Neutrophil (primary cell): ENCODE measurements at regions not wholly inside any gene's neighbourhood (a gene's known extent, or its start where the extent isn't known, plus 50 kb on each side); places are given as distances from the start of the nearest gene placed in this dataset.

ENCODE experiments used
- H3K27ac ChIP-seq: fragments of 200-600 bp; sonication (generic); 2 replicates; pipeline ENCODE4 v1.5.1; 2016; ENCODE audit warnings: mild to moderate bottlenecking, moderate library complexity
- H3K27me3 ChIP-seq: fragments of 200-600 bp; sonication (generic); 2 replicates; pipeline ENCODE4 v1.6.0; 2016; ENCODE audit warnings: mild to moderate bottlenecking
- H3K36me3 ChIP-seq: fragments of 200-600 bp; sonication (generic); 2 replicates; pipeline ENCODE4 v1.5.1; 2017
- H3K4me1 ChIP-seq, 2 experiments: fragments of 200-600 bp in 1 of 2; sonication (generic) in 1 of 2; 1 replicate in 1 of 2; 2 replicates in 1 of 2; pipeline versions ENCODE4 v1.5.1 to v1.6.1; 2013 to 2016; ENCODE audit warnings: low read depth in 1 of 2, low read length in 1 of 2, mild to moderate bottlenecking in 1 of 2, moderate library complexity in 1 of 2; ENCODE audit not compliant: control insufficient read depth in 1 of 2, insufficient read depth in 1 of 2
- H3K4me3 ChIP-seq, 2 experiments: fragments of 200-600 bp in 1 of 2; sonication (generic) in 1 of 2; 1 replicate in 1 of 2; 2 replicates in 1 of 2; pipeline ENCODE4 v1.5.1; 2013 to 2016; ENCODE audit warnings: low read depth in 1 of 2, low read length in 1 of 2, mild to moderate bottlenecking in 1 of 2, moderate library complexity in 1 of 2
- H3K9me3 ChIP-seq: fragments of 200-600 bp; sonication (generic); 2 replicates; pipeline ENCODE4 v1.5.1; 2016
- TF ChIP-seq, protein P1 (sequence below): fragments of 200-600 bp; sonication (generic); IDR thresholded peaks from 2 replicates; pipeline ENCODE4 v1.5.1; 2016; ENCODE audit warnings: antibody characterized with exemption

DNA sequence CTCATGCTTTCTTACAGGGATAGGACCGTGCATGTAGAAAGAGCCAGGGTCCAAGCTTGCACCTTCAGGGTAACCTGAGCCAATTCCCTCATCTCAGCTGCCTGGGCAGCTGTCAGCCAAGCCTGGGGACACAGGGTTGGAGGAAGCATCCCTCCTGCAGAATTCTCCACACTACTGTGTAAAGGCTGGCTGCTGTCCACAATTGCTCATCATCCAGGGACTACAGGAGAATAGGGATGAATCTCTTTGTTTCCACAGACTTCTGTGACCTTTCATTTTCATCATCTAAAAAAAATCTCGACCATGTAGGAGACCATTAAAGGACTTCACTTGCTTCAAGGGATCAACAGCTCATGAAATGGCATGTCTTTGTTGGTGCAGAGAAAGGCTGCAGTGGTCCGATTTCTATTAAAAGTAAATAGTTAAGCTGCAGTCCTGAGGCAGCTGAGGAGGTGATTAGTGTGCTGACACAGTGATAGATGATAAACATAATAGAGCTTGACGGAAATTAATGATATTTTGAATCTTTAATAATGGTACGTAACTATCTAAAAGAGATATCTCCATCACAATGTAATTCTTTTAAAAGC lies 74.4 kb upstream of the COPS8 start:
- Histone ChIP-seq H3K4me1 (no peaks in the 10 kb centered on the region), H3K4me3 (no peak overlapping the region)

DNA sequence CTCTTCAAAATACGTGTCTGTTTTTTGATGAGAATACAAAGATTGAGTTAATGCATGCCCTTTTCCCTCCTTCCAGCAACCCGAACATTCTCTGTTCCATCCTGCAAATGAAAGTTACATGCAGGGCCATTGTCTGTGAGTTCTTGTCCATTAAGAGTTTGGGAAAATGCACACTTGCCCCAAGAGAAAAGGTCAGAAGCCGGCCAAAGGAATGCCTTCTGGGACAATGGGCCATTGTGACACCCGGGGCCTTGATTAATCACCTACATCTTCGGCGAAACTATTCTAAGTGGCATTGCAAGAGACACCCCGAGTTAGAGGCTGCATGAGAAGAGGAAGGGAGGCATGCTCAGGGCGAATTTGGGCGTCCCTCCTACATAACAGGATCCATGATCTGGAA lies 73.7 kb upstream of the COPS8 start:
- Histone ChIP-seq H3K36me3 (no peaks in the 10 kb centered on the region), H3K27ac (no peak overlapping the region), H3K4me1 (no peaks in the 10 kb centered on the region), H3K4me3 (no peak overlapping the region), H3K27me3 (peaks cover 31% of the 10 kb centered on the region), H3K9me3 (no peaks in the 10 kb centered on the region)
- TF ChIP-seq, protein P1, sequence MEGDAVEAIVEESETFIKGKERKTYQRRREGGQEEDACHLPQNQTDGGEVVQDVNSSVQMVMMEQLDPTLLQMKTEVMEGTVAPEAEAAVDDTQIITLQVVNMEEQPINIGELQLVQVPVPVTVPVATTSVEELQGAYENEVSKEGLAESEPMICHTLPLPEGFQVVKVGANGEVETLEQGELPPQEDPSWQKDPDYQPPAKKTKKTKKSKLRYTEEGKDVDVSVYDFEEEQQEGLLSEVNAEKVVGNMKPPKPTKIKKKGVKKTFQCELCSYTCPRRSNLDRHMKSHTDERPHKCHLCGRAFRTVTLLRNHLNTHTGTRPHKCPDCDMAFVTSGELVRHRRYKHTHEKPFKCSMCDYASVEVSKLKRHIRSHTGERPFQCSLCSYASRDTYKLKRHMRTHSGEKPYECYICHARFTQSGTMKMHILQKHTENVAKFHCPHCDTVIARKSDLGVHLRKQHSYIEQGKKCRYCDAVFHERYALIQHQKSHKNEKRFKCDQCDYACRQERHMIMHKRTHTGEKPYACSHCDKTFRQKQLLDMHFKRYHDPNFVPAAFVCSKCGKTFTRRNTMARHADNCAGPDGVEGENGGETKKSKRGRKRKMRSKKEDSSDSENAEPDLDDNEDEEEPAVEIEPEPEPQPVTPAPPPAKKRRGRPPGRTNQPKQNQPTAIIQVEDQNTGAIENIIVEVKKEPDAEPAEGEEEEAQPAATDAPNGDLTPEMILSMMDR = no peak

More for the DNA sequence above, 74.4 kb upstream of the COPS8 start:
- H3K36me3 ChIP-seq = no peaks in the 10 kb centered on the region
- no peak overlapping the region for H3K27ac ChIP-seq
- TF ChIP-seq, protein P1 = no peak
- no peaks in the 10 kb centered on the region for H3K9me3 ChIP-seq
- peaks cover 31% of the 10 kb centered on the region for H3K27me3 ChIP-seq

DNA sequence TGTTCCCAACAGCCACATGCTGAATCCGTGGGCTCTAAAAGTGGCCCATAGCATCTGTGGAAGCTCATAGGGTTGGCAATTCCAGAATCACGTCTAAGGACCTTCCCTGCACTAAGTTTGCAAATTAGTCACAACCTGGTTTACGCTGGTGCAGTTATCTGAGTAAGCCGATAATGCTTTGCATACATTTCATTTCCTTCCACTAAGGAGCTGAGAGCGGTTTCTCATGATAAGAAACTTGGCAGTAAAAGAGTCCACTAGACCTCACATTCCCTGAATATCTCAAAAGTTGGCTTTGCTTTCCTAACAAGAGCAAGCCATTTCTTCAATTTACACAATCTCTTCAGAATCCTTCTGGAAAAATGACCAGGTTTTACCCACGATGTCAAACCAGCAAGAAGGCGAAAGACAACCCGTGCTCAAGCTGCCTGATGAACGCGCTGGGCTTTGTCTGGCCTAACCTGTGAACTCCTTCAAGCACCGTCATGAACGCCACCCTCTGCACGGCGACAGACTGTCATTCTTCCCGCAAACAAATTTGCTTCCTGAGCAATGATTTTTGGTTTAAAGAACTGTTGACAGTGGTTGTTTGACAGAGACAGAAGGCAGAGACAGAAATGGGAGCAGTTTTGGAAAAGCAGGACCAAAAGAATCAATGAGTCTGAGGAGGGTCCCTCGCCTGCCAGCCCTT lies 73.0 kb upstream of the COPS8 start:
- Histone ChIP-seq H3K36me3 (no peaks in the 10 kb centered on the region), H3K27ac (no peak overlapping the region), H3K4me3 (no peak overlapping the region), H3K9me3 (no peaks in the 10 kb centered on the region), H3K27me3 (peaks cover 31% of the 10 kb centered on the region), H3K4me1 (no peaks in the 10 kb centered on the region)
- TF ChIP-seq, protein P1 = no peak

DNA sequence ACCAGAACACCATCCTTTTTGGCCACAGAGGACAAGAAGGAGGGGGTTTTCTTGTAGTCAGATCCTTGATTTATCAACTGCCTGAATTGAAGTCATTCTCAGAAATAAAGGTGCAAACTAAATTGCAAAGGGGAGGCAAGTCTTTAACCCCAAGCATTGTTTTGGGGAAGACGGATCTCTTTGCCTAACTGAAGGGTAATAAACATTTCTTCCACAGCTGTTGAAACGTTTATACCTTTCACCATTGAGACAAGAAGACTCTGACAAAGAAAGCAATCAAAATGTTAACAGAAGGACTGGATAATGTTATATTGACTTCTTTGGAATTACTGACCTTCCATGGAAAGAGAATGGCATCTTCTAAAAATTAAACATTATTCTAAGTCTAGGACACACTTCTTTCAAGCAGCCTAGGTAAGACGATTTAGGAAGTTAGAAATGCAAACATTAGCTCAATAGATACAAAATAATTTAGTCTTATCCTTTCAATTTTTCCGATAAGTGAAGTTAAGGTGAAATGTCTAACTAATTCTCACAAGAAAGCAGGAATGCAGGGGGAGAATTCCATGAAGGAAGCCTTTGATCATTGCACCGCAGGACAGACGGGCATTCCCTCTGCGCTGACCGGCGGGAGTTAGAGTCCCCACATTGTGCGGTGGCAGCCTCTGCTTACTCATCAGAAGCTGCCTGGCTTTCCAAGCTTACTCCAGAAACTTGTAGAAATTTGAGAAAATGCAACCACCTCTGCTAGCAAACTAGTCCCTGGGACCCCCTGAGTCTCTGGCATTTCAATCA lies 69.4 kb upstream of the COPS8 start:
- TF ChIP-seq, protein P1 = no peak
- Histone ChIP-seq H3K36me3 (no peaks in the 10 kb centered on the region), H3K27me3 (peaks cover 27% of the 10 kb centered on the region)

GRCh38 chr2:237020090-237020489 lies 65.6 kb upstream of the COPS8 start:
- TF ChIP-seq, protein P1 = no peak
- Histone ChIP-seq H3K27me3 (no peaks in the 10 kb centered on the region), H3K9me3 (no peaks in the 10 kb centered on the region), H3K4me1 (peaks cover 0 to 5% of the 10 kb centered on the region in 2 experiments), H3K4me3 (no peak overlapping the region), H3K36me3 (no peaks in the 10 kb centered on the region), H3K27ac (no peak overlapping the region)

More for the DNA sequence above, 69.4 kb upstream of the COPS8 start:
- Histone ChIP-seq H3K9me3 (no peaks in the 10 kb centered on the region), H3K27ac (no peak overlapping the region), H3K4me3 (no peak overlapping the region), H3K4me1 (peaks cover 0 to 5% of the 10 kb centered on the region in 2 experiments)
